ENCODE measurements at regions not wholly inside any gene's neighbourhood (a gene's known extent, or its start where the extent isn't known, plus 50 kb on each side); places are given as distances from the start of the nearest gene placed in this dataset.

DNA sequence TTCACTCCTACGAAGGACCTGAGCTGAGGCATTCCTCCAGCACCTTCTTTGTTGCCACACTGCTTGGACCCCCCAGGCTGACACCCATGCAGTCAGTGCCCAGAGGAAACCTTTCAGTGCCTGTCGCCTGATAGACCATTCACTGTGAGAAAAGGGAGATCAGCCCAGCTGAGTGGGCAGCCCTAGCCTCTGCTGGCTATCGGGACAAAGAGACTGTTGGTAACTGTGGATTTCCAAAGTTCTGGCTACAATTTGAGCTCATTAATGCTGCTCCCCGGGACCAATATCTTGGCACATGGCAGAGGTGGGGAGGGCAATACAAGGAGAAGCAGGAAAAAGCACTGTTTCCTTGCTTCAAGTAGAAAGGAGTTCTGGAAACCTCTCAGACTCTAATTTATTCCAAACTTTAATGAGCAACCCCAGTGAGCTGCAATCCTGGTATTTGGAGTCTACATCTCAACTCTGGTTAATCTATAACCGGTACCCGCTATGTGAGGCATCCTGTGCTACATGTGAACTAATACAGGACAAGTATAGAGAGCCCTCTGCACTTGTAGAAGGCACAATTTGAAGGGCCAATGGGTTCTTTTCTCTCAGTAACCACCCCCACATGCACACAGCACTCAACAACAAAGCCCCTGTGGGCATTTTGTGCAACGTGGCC is 200.7 kb upstream of the NCAM1 start:
- ChIA-PET CTCF (ENCODE audit: low intra/inter-chr PET ratio, low total read pairs) (no interaction called here), POLR2A (no interaction called here)
- 0 out of 5 replicates have a peak, but pooled peaks cover 0 to 7% of the 10 kb centered on the region in 2 experiments for H3K27me3 ChIP-seq (ENCODE audit: control insufficient read depth in 1 of 2, insufficient read depth in 2 of 2, low read length in 2 of 2)
- no peaks in the 10 kb centered on the region for H3K4me1 ChIP-seq (ENCODE audit: insufficient read depth, low read length)
- no peak overlapping the region for H3K4me2 ChIP-seq (ENCODE audit: low read depth, low read length)
- H3K4me3 ChIP-seq (replicated peaks in 1 of 3; ENCODE audit: insufficient read depth in 1 of 3, low read depth in 2 of 3, low read length in 3 of 3): no peak overlapping the region
- no peak overlapping the region for H3K27ac ChIP-seq (ENCODE audit: extremely low read length, insufficient read depth, low read length)
- H2AFZ ChIP-seq (ENCODE audit: low read length): no peak overlapping the region
- DNase-seq (ENCODE audit: low spot score) (no peak), ATAC-seq (no peak), FAIRE-seq (no peak)
- H4K20me1 ChIP-seq (ENCODE audit: insufficient read depth, low read length): no peaks in the 10 kb centered on the region
- TF ChIP-seq ZNF337 (CRISPR knock-in tag; IDR thresholded peaks at IDR 0.05; ENCODE audit: borderline replicate concordance, low read depth) (no peak), MAZ (IDR thresholded peaks at IDR 0.05; ENCODE audit: borderline replicate concordance, low read depth, low read length) (no peak), MAZ (CRISPR knock-in tag; IDR thresholded peaks at IDR 0.05; ENCODE audit: low read depth) (no peak), ZNF570 (CRISPR knock-in tag; IDR thresholded peaks at IDR 0.05; ENCODE audit: borderline replicate concordance) (no peak), GFI1 (CRISPR knock-in tag; IDR thresholded peaks at IDR 0.05; ENCODE audit: borderline replicate concordance) (no peak), NR2F1 (CRISPR knock-in tag; IDR thresholded peaks at IDR 0.05) (no peak), ARID2 (CRISPR knock-in tag; IDR thresholded peaks at IDR 0.05; ENCODE audit: borderline replicate concordance) (no peak), KMT2B (CRISPR knock-in tag; IDR thresholded peaks at IDR 0.05) (no peak), BHLHE40 (IDR thresholded peaks at IDR 0.05; ENCODE audit: low read length) (no peak), GLI4 (CRISPR knock-in tag; IDR thresholded peaks at IDR 0.05; ENCODE audit: borderline replicate concordance) (no peak), HMG20B (CRISPR knock-in tag; conservative IDR thresholded peaks at IDR 0.05) (no peak), SIN3A (IDR thresholded peaks at IDR 0.05; ENCODE audit: borderline replicate concordance, low read depth, low read length) (no peak)
- TF ChIP-seq, protein P1, sequence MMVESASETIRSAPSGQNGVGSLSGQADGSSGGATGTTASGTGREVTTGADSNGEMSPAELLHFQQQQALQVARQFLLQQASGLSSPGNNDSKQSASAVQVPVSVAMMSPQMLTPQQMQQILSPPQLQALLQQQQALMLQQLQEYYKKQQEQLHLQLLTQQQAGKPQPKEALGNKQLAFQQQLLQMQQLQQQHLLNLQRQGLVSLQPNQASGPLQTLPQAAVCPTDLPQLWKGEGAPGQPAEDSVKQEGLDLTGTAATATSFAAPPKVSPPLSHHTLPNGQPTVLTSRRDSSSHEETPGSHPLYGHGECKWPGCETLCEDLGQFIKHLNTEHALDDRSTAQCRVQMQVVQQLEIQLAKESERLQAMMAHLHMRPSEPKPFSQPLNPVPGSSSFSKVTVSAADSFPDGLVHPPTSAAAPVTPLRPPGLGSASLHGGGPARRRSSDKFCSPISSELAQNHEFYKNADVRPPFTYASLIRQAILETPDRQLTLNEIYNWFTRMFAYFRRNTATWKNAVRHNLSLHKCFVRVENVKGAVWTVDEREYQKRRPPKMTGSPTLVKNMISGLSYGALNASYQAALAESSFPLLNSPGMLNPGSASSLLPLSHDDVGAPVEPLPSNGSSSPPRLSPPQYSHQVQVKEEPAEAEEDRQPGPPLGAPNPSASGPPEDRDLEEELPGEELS (CRISPR knock-in tag; IDR thresholded peaks at IDR 0.05): no peak
- TF ChIP-seq, protein P2, sequence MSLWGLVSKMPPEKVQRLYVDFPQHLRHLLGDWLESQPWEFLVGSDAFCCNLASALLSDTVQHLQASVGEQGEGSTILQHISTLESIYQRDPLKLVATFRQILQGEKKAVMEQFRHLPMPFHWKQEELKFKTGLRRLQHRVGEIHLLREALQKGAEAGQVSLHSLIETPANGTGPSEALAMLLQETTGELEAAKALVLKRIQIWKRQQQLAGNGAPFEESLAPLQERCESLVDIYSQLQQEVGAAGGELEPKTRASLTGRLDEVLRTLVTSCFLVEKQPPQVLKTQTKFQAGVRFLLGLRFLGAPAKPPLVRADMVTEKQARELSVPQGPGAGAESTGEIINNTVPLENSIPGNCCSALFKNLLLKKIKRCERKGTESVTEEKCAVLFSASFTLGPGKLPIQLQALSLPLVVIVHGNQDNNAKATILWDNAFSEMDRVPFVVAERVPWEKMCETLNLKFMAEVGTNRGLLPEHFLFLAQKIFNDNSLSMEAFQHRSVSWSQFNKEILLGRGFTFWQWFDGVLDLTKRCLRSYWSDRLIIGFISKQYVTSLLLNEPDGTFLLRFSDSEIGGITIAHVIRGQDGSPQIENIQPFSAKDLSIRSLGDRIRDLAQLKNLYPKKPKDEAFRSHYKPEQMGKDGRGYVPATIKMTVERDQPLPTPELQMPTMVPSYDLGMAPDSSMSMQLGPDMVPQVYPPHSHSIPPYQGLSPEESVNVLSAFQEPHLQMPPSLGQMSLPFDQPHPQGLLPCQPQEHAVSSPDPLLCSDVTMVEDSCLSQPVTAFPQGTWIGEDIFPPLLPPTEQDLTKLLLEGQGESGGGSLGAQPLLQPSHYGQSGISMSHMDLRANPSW (CRISPR knock-in tag; IDR thresholded peaks at IDR 0.05; ENCODE audit: borderline replicate concordance): no peak
- no peaks in the 10 kb centered on the region for H3K79me2 ChIP-seq (ENCODE audit: insufficient read depth, low read length)
- BruUV-seq (replicated peaks): no TSS peak
- no peak overlapping the region for H3K9ac ChIP-seq (ENCODE audit: insufficient read depth, low read depth, low read length)
- no peaks in the 10 kb centered on the region for H3K9me3 ChIP-seq (ENCODE audit: low read length)
- in situ Hi-C loops (cut with HindIII; ENCODE audit: extremely low pct_ligation_motif_present, low pct_unique_long_range_greater_than_20kb) (no loop called here), intact Hi-C loops (cut with micrococcal nuclease; ENCODE audit: unreplicated experiment) (no loop called here)
- 16% methylated on average over 6 of the region's 7 CpGs for WGBS (ENCODE audit: low lambda C conversion rate)
- no peaks in the 10 kb centered on the region for H3K36me3 ChIP-seq (replicated peaks in 1 of 2; ENCODE audit: control insufficient read depth in 1 of 2, insufficient read depth in 2 of 2, low read length in 2 of 2)

Measured in HepG2 (cell line).